Loucy (cell line): ENCODE measurements at regions not wholly inside any gene's neighbourhood (a gene's known extent, or its start where the extent isn't known, plus 50 kb on each side); places are given as distances from the start of the nearest gene placed in this dataset.

Experiments
- H2AFZ ChIP-seq: fragments of 200-600 bp; sonication (generic); 2 replicates; pipeline ENCODE4 v1.6.0; 2016; ENCODE audit warnings: antibody characterized with exemption, mild to moderate bottlenecking, low read length, moderate library complexity
- H3F3A ChIP-seq: fragments of 200-600 bp; 2 replicates; pipeline ENCODE4 v1.6.0; 2016; ENCODE audit warnings: antibody characterized with exemption, low read depth, mild to moderate bottlenecking
- H3K27me3 ChIP-seq: fragments of 200-600 bp; sonication (generic); 2 replicates; pipeline ENCODE4 v1.6.1; 2014; ENCODE audit warnings: low read length, mild to moderate bottlenecking; ENCODE audit not compliant: insufficient read depth, poor library complexity, severe bottlenecking
- H3K36me3 ChIP-seq: fragments of 200-600 bp; sonication (generic); 2 replicates; pipeline ENCODE4 v1.6.1; 2016; ENCODE audit warnings: low read length; ENCODE audit not compliant: insufficient read depth
- H3K4me1 ChIP-seq: fragments of 200-600 bp; sonication (generic); 2 replicates; pipeline ENCODE4 v1.5.1; 2014; ENCODE audit warnings: low read length, mild to moderate bottlenecking; ENCODE audit not compliant: insufficient read depth, poor library complexity, severe bottlenecking
- H3K4me2 ChIP-seq: fragments of 200-600 bp; sonication (generic); 2 replicates; pipeline ENCODE4 v1.6.0; 2014; ENCODE audit warnings: antibody characterized with exemption, low read length, low read depth, mild to moderate bottlenecking; ENCODE audit not compliant: poor library complexity, severe bottlenecking
- H3K4me3 ChIP-seq: fragments of 200-600 bp; sonication (generic); 2 replicates; pipeline ENCODE4 v1.5.1; 2014; ENCODE audit warnings: low read length, mild to moderate bottlenecking, mixed read lengths; ENCODE audit not compliant: poor library complexity, severe bottlenecking
- H3K79me2 ChIP-seq: fragments of 200-600 bp; sonication (generic); 2 replicates; pipeline ENCODE4 v1.6.1; 2014; ENCODE audit warnings: low read length; ENCODE audit not compliant: insufficient read depth
- H3K9ac ChIP-seq: fragments of 200-600 bp; sonication (generic); 2 replicates; pipeline ENCODE4 v1.6.0; 2014; ENCODE audit warnings: mild to moderate bottlenecking, low read depth, low read length, moderate library complexity; ENCODE audit not compliant: poor library complexity, severe bottlenecking
- H3K9me2 ChIP-seq: fragments of 200-600 bp; sonication (generic); replicated peaks from 2 replicates; pipeline ENCODE4 v1.6.1; 2016; ENCODE audit warnings: low read depth, low read length, mixed read lengths
- H3K9me3 ChIP-seq: fragments of 200-600 bp; sonication (generic); 2 replicates; pipeline ENCODE4 v1.6.1; 2014; ENCODE audit warnings: mild to moderate bottlenecking, antibody characterized with exemption, low read length, low read depth; ENCODE audit not compliant: insufficient read depth
- H4K20me1 ChIP-seq: fragments of 200-600 bp; sonication (generic); 2 replicates; pipeline ENCODE4 v1.6.0; 2014; ENCODE audit warnings: antibody characterized with exemption, low read length, mild to moderate bottlenecking; ENCODE audit not compliant: insufficient read depth, poor library complexity, severe bottlenecking
- EZH2phosphoT487 ChIP-seq: fragments of 200-600 bp; IDR thresholded peaks from 2 replicates; pipeline ENCODE4 v1.6.1; 2018; ENCODE audit warnings: antibody characterized with exemption, mild to moderate bottlenecking, moderate library complexity, borderline replicate concordance
- TF ChIP-seq, protein P1 (sequence below): fragments of 200-600 bp; sonication (generic); conservative IDR thresholded peaks from 2 replicates; pipeline ENCODE4 v1.5.1; 2014; ENCODE audit warnings: mild to moderate bottlenecking, antibody characterized with exemption, low read length

DNA sequence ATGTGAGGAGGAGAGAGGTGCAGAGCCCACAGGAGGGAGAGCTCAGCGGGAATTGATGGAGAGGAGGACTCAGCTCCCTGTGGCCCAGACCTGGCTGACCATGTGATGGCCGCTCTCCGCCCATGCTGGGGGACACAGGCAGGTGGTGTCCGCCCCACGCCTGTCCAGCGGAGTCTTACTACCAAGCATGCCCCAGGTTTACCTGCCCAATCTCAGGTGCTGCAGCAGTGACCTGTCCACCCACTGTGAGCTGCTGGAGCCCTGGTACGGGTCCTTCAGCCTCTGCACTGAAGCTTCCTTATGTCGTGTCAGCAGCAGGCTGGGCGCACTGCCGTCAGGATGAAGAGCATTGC lies 170.8 kb downstream of the RTP5 start:
- Histone ChIP-seq H3K27me3 (no peaks in the 10 kb centered on the region), H4K20me1 (no peaks in the 10 kb centered on the region), H3F3A (no peaks in the 10 kb centered on the region), H3K36me3 (no peaks in the 10 kb centered on the region), H3K4me3 (no peak overlapping the region), H3K9ac (no peak overlapping the region), H3K4me1 (peaks cover 4% of the 10 kb centered on the region), H3K9me3 (no peaks in the 10 kb centered on the region; the same call in 1 of the 2 replicates), H3K79me2 (no peaks in the 10 kb centered on the region), H2AFZ (no peak overlapping the region), H3K4me2 (no peak overlapping the region), H3K9me2 (no peaks in the 10 kb centered on the region)
- TF ChIP-seq EZH2phosphoT487, result no peak
- TF ChIP-seq, protein P1, sequence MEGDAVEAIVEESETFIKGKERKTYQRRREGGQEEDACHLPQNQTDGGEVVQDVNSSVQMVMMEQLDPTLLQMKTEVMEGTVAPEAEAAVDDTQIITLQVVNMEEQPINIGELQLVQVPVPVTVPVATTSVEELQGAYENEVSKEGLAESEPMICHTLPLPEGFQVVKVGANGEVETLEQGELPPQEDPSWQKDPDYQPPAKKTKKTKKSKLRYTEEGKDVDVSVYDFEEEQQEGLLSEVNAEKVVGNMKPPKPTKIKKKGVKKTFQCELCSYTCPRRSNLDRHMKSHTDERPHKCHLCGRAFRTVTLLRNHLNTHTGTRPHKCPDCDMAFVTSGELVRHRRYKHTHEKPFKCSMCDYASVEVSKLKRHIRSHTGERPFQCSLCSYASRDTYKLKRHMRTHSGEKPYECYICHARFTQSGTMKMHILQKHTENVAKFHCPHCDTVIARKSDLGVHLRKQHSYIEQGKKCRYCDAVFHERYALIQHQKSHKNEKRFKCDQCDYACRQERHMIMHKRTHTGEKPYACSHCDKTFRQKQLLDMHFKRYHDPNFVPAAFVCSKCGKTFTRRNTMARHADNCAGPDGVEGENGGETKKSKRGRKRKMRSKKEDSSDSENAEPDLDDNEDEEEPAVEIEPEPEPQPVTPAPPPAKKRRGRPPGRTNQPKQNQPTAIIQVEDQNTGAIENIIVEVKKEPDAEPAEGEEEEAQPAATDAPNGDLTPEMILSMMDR, result no peak

DNA sequence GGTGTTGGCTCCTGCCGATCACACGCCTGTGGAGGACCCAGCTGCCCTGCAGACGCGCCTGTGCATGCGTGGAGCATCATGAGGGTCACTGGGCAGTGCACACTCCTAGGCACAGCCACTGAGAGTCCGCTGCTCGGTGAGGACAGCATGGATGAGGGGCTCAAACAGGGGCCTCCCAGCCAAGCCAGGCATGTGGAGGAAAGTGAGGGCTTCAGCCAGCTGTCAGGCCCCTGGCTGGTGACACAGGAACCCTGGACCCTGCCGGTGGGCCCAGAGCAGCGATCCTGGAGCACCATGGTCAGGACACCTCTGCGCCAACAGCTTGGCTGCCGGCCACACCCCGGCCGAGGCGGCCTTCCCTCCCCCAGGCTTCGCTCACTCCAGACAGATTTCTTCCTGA lies 171.2 kb downstream of the RTP5 start:
- Histone ChIP-seq H3K36me3 (no peaks in the 10 kb centered on the region), H3K9me2 (no peaks in the 10 kb centered on the region), H4K20me1 (no peaks in the 10 kb centered on the region), H3F3A (no peaks in the 10 kb centered on the region), H3K4me1 (peaks cover 4% of the 10 kb centered on the region), H3K27me3 (no peaks in the 10 kb centered on the region), H3K9ac (no peak overlapping the region), H2AFZ (no peak overlapping the region), H3K9me3 (no peaks in the 10 kb centered on the region; the same call in 1 of the 2 replicates), H3K4me3 (no peak overlapping the region), H3K79me2 (no peaks in the 10 kb centered on the region), H3K4me2 (no peak overlapping the region)
- TF ChIP-seq, protein P1, result no peak
- TF ChIP-seq EZH2phosphoT487, result no peak

DNA sequence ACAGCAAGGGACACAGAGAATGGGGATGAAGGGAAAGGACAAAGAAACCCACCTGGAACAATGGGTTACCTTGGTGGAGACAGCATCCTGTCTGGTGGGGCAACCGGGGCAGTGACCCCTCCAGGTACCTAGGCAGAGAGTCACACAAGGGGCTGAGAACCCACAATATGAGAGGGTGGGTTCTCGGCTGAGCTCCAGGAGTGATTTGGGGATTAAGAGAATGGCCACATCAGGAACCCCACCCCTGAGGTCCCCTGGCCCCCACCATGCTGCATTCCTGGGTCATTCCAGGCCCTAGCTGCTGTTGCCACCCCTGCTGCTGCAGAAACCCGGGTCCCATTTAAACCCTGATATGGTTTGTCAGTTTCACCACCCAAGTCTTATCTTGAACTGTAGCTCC lies 172.3 kb downstream of the RTP5 start:
- H3K9me3 ChIP-seq, result no peaks in the 10 kb centered on the region; the same call in 1 of the 2 replicates
- H3K4me2 ChIP-seq, result no peak overlapping the region
- H4K20me1 ChIP-seq, result no peaks in the 10 kb centered on the region
- no peak overlapping the region for H2AFZ ChIP-seq
- no peaks in the 10 kb centered on the region for H3F3A ChIP-seq
- TF ChIP-seq, protein P1, result no peak
- no peak for TF ChIP-seq EZH2phosphoT487
- H3K4me3 ChIP-seq, result no peak overlapping the region
- H3K9ac ChIP-seq, result no peak overlapping the region
- no peaks in the 10 kb centered on the region for H3K79me2 ChIP-seq
- H3K4me1 ChIP-seq, result peaks cover 4% of the 10 kb centered on the region
- no peaks in the 10 kb centered on the region for H3K27me3 ChIP-seq
- H3K36me3 ChIP-seq, result no peaks in the 10 kb centered on the region
- no peaks in the 10 kb centered on the region for H3K9me2 ChIP-seq
